Nucleus accumbens (tissue), 56 donors: ENCODE measurements at regions not wholly inside any gene's neighbourhood (a gene's known extent, or its start where the extent isn't known, plus 50 kb on each side); places are given as distances from the start of the nearest gene placed in this dataset.
"Not testable (repeated sequence)": the region's sequence is repeated elsewhere in the genome, so short reads cannot be mapped to it uniquely, and the experiment has no call there.

Experiments
- DNase-seq, 56 donors: peaks; one replicate each; lab custom pipeline; 2025; lab: John Stamatoyannopoulos, UW

DNA sequence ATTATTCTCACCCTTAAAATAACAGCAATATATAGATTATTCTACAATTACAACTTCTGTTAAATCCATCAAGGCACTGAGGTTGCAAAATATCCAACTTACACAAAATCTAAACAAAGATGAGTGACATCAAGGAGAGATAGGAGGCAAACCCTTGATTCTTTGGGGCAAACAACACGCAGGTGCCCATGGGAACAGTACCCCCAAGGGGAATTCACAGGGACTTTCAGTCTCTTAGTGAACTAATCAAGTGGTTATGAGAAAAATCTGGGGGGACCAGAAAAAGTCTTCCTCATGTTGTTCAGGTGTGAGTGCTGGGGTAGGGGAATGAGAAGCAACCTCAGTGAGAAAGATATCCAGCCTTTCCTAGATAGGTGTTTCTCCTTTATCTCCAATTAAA, 1107.9 kb downstream of the PLA2G4A start:
- no peak for DNase-seq

DNA sequence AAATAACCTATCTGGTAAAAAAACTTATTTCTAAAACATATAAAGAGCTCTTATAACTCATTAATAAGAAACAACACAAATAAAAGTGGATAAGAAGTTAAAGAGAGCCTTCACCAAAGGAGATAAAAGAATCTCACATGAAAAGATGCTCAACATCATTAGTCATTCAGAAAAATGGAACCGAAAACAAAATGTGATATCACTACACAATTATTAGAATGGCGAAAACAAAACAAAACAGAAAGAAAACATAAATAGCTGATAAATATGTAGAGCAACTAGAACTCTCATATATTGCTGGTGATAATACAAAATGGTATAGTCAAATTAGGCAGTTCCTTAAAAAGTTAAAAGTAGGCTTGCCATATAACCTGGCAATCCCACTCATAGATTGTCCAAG, 1109.3 kb downstream of the PLA2G4A start:
- DNase-seq: no peak

DNA sequence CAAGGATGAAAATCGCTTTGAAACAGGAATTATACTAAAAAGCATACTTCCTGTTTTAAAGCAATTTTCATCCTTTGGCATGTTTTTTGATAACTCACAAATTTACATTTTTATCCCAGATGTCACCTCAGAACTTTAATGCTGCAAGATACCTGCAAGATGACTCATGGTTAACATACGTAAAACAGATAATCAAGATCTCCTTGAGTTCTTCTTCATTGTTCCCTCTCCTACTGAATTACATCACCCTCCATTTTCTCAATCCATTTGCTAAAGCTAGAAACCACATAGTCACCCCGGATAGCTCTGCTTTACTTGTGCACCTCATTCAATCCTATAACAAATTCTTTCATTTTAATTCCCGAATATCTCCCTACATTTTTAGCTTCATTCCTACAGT, 1114.2 kb downstream of the PLA2G4A start:
- no peak for DNase-seq

- no peak for DNase-seq
Measured at GRCh38 chr1:187943606-187944403, 1115.1 kb downstream of the PLA2G4A start.

DNA sequence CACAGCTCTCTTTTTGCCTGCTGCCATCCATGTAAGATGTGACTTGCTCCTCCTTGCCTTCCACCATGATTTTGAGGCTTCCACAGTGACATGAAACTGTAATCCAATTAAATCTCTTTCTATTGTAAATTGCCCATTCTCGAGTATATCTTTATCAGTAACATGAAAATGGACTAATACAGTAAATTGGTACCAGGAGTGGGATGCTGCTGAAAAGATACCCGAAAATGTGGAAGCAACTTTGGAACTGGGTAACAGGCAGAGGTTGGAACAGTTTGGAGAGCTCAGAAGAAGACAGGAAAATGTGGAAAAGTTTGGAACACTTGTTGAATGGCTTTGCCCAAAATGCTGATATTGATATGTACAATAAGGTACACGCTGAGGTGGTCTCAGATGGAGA, 1117.9 kb downstream of the PLA2G4A start:
- DNase-seq: not testable (repeated sequence)

DNA sequence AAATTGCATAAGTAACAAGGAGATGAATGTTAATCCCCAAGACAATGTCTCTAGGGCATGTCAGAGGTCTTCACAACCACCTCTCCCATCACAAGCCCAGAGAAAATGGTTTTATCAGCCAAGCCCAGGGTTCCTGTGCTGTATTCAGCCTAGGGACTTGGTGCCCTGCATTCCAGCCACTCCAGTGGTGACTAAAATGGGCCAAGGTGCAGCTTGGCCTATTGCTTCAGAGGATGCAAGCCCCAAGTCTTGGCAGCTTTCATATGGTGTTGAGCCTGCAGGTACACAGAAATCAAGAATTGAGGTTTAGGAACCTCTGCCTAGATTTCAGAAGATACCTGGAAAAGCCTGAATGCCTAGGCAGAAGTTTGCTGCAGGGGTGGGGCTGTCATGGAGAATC, 1118.6 kb downstream of the PLA2G4A start:
- DNase-seq: no peak

DNA sequence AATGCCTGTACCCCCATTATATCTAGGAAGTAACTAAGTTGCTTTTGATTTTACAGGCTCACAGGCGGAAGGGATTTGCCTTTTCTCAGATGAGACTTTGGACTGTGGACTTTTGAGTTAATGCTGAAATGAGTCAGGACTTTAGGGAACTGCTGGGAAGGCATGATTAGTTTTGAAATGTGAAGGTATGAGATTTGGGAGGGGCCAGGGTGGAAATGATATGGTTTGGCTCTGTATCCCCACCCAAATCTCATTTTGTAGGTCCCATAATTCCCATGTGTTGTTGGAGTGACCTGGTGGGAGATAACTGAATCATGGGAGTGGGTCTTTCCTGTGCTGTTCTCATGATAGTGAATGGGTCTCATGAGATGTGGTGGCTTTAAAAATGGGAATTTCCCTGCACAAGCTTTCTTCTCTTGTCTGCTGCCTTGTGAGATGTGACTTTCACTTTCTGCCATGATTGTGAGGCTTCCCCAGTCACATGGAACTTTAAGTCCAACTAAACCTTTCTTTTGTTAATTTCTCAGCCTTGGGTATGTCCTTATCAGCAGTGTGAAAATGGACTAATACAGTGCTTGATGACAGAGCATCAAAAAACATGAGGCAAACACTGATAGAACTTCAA, 1119.5 kb downstream of the PLA2G4A start:
- no peak for DNase-seq

DNA sequence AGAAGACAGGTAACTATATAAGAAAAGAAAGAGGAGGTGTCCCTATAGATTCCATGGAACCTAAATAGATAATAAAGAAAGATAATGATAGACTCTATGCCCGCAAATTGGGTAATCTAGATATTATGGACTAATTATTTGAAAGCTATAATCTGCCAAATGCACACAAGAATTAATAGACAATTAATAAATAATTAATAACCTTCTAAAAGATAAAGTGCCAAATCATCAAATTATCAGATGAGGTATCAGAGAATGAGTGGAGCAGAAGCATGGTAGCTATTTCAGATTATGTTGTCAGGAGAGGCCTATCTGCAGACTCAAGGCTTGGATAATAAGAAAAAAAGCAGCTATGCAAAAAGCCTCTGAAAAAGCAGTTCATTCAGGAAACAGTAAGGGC, 1120.8 kb downstream of the PLA2G4A start:
- no peak for DNase-seq

- no peak for DNase-seq
Measured at GRCh38 chr1:187951817-187952216, 1123.1 kb downstream of the PLA2G4A start.

- no peak for DNase-seq
Measured at GRCh38 chr1:187952446-187952845, 1123.7 kb downstream of the PLA2G4A start.

DNA sequence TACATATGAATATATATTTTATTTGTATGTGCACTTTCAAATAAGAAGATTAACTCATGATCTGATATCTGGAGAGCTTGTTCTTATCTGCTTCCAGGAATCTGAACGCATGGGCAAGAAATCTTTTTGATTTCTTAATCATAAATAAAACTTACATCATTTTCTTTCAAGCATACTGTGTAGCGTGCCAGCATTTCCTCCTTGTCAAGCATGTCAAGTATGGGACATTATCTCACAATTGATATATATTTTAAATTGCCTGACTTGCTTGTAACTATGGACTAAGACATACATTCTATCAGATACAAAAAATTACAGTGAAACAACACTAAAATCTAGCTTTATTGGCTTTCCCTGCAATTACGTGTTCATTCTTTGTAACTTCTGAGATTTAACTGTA, 1128.2 kb downstream of the PLA2G4A start:
- DNase-seq: no peak

GRCh38 chr1:187958207-187958606, 1129.5 kb downstream of the PLA2G4A start:
- DNase-seq: no peak

GRCh38 chr1:187959062-187959461, 1130.3 kb downstream of the PLA2G4A start:
- DNase-seq: no peak

DNA sequence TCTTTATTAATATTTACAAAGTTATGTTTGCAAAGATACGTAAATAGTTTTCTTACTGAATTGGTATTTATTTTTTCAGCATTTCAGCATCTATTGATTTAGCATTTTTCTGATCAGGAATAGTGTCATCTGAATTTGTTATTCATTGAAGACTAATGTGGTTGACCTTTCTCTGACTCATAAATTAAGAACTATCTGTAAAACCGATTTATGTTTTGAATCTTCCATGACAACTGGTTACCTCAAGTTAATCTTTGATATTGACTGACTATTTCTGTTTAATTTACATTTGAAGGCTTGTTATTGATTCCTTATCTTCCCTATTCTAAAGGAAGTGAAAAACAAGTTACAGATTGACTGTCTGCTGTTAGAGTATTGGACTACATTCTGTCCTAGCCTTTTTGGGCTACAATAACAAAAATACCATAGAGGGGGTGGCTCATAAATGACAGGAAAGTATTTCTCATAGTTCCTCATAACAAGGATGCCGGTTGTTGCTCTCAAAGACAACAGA, 1131.4 kb downstream of the PLA2G4A start:
- DNase-seq: no peak

DNA sequence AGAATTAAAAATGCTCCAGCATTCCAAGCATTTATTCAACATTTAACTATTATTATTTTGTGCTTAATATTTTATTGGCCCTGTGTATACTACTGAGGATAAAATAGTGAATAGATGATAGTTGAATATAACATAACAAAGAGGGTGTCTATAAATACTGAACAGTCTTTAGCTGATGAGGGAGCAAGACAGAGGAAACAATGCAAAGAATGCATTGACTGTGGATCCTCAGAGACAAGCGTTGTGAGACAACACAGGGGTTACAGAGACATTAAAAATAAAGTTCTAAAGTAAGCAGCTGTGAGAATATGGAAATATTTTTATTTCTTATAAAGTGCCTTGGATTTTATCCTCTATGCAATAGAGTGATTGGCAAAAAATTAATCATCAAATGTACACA, 1133.1 kb downstream of the PLA2G4A start:
- no peak for DNase-seq

- DNase-seq: no peak
Measured at GRCh38 chr1:187971851-187972250, 1143.1 kb downstream of the PLA2G4A start.

GRCh38 chr1:187977298-187977697, 1148.5 kb downstream of the PLA2G4A start:
- DNase-seq: no peak

- DNase-seq: no peak
Measured at GRCh38 chr1:187985145-187985896, 1156.6 kb downstream of the PLA2G4A start.

DNA sequence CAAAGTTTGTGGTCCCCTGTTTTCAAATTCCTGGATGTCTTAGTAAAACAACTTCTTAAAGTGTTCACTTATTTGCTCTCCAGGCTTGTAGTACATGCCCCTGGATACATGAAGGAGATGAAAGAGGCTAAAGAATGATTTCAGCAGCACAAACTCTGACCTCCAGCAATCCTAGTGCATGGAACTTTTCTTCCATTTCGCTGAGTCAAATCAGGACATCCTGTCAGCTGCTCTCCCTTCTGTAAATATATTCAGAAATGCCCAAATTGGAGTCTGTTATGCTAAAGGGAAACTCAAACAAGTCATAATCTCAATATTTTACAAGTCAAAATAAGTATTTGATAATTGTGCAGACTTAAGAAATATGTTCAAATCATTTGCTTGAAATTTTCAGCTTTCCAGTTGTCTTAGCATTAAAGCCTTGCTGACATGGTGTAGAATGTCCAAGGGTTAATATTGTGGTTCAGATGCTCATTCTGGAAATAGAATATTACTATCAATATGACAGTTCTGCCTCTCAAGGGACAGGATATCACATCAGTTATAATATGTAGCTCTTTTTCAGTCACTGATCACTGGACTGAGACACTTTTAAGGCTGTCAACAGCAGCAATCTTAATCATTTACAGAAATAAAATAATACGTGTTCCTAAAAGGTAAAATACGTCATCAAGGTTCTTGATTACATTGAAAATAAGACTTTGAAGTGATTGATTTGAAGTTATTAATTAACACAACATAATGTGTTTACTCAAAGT, 1157.3 kb downstream of the PLA2G4A start:
- no peak for DNase-seq

DNA sequence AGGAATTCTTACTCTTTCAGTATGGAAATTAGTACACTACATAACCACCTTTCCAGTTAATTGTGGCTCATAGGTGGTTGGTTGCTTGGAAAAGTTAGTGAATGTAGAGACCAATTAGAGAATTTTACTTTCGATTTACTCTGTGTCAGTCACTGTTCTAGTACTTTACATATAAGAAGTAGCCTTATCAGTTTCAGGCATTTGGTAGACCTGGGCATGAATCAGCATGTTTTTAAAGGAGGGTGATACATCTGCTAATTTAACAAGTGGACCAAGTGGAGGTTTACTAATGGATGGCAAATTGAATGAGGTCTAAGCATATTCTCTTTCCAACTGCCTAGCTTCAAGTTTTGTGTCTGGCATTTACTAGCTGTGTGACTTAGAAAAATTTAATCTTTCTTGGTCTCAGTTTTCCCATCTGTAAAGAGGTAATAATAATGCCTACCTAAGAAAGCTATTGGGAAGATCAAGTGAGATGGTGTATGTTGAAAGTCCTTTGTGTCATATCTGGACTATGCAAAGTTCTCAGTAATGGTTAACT, 1158.6 kb downstream of the PLA2G4A start:
- no peak for DNase-seq
